A673 (cell line): ENCODE measurements at regions not wholly inside any gene's neighbourhood (a gene's known extent, or its start where the extent isn't known, plus 50 kb on each side); places are given as distances from the start of the nearest gene placed in this dataset.
"Not testable (repeated sequence)": the region's sequence is repeated elsewhere in the genome, so short reads cannot be mapped to it uniquely, and the experiment has no call there.

Experiments
- BruUV-seq: library from RNA; stranded (reverse); fragments of 400-500 nt; replicated peaks from 2 replicates; lab custom pipeline; 2021; lab: Mats Ljungman, UMichigan
- CTCF ChIA-PET: fragments of 300-600 bp; sonication (Branson Sonifier 250); formaldehyde crosslinking; loops from one replicate; lab custom pipeline; 2022; ENCODE audit warnings: antibody characterized with exemption; lab: Charles Lee
- POLR2A ChIA-PET: fragments of 300-600 bp; sonication (Branson Sonifier 250); formaldehyde crosslinking; loops from one replicate; lab custom pipeline; 2022; ENCODE audit warnings: antibody characterized with exemption; ENCODE audit not compliant: low non-redundant PET; lab: Charles Lee
- DNase-seq: peaks from one replicate; pipeline ENCODE4 v3.0.0-alpha.2; 2015; ENCODE audit warnings: low spot score
- H3K27ac ChIP-seq: fragments of 200-600 bp; sonication (generic); 2 replicates; pipeline ENCODE4 v1.5.1; 2016; ENCODE audit warnings: mixed run types, low read depth, mild to moderate bottlenecking, mixed read lengths, antibody characterized with exemption, low read length; ENCODE audit not compliant: poor library complexity, severe bottlenecking
- H3K27me3 ChIP-seq: fragments of 200-600 bp; sonication (generic); replicated peaks from 2 replicates; pipeline ENCODE4 v1.6.1; 2017; ENCODE audit warnings: mixed run types, low read depth, mild to moderate bottlenecking, mixed read lengths, antibody characterized with exemption, low read length; ENCODE audit not compliant: insufficient read depth, poor library complexity
- H3K36me3 ChIP-seq: fragments of 200-600 bp; sonication (generic); 2 replicates; pipeline ENCODE4 v1.6.1; 2016; ENCODE audit warnings: mixed run types, mild to moderate bottlenecking, mixed read lengths, antibody characterized with exemption, low read length; ENCODE audit not compliant: insufficient read depth, poor library complexity, severe bottlenecking
- H3K4me1 ChIP-seq: fragments of 200-600 bp; sonication (generic); 2 replicates; pipeline ENCODE4 v1.6.1; 2017; ENCODE audit warnings: mixed run types, mild to moderate bottlenecking, mixed read lengths, antibody characterized with exemption, low read length; ENCODE audit not compliant: insufficient read depth, poor library complexity, severe bottlenecking
- H3K4me3 ChIP-seq: fragments of 200-600 bp; sonication (generic); 2 replicates; pipeline ENCODE4 v1.5.1; 2016; ENCODE audit warnings: low read depth, mixed run types, mild to moderate bottlenecking, mixed read lengths, low read length; ENCODE audit not compliant: poor library complexity, severe bottlenecking
- H3K9me3 ChIP-seq: fragments of 200-600 bp; sonication (generic); 2 replicates; pipeline ENCODE4 v1.6.1; 2016; ENCODE audit warnings: mixed run types, low read depth, mild to moderate bottlenecking, mixed read lengths, antibody characterized with exemption, low read length; ENCODE audit not compliant: poor library complexity, severe bottlenecking
- EZH2 ChIP-seq: fragments of 200-600 bp; sonication (generic); IDR thresholded peaks from 2 replicates; pipeline ENCODE4 v1.6.1; 2017; ENCODE audit warnings: borderline replicate concordance, low read depth, mild to moderate bottlenecking, mixed read lengths, antibody characterized with exemption, low read length; ENCODE audit not compliant: poor library complexity, severe bottlenecking
- intact Hi-C: fragments of 100-400 bp; cut with micrococcal nuclease; formaldehyde crosslinking; loops from one replicate; pipeline ENCODE4 v1.10.0; 2022; ENCODE audit not compliant: unreplicated experiment
- TF ChIP-seq, protein P1 (sequence below): fragments of 300-800, 200-600 bp; sonication (generic); conservative IDR thresholded peaks from 2 replicates; pipeline ENCODE4 v1.5.1; 2017; ENCODE audit warnings: low read depth, mild to moderate bottlenecking, antibody characterized with exemption, low read length, moderate library complexity, mixed read lengths

DNA sequence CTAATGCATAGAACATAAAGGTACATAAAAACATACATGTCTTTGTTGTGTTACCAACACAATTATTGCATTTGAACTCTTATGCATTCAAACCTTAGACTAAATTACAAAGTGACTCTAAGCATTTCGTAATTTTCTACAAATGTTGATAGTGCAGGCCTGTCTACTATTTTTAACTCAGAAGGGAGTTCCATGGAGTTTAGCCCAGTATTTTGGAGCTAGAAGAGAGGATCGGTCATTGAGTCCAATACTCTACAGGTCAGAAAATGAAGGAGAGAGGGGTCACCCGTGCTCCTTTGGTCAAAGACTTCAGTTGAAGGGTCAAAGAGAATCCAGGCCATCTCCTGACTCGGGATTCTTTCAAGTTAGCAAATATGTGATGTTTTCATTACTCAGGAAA lies 55.3 kb upstream of the SRRM3 start:
- intact Hi-C loops: no loop called here
- Histone ChIP-seq H3K27ac (no peak overlapping the region), H3K4me1 (no peaks in the 10 kb centered on the region), H3K36me3 (no peaks in the 10 kb centered on the region), H3K9me3 (no peaks in the 10 kb centered on the region), H3K4me3 (no peak overlapping the region), H3K27me3 (no peaks in the 10 kb centered on the region)
- TF ChIP-seq, protein P1, sequence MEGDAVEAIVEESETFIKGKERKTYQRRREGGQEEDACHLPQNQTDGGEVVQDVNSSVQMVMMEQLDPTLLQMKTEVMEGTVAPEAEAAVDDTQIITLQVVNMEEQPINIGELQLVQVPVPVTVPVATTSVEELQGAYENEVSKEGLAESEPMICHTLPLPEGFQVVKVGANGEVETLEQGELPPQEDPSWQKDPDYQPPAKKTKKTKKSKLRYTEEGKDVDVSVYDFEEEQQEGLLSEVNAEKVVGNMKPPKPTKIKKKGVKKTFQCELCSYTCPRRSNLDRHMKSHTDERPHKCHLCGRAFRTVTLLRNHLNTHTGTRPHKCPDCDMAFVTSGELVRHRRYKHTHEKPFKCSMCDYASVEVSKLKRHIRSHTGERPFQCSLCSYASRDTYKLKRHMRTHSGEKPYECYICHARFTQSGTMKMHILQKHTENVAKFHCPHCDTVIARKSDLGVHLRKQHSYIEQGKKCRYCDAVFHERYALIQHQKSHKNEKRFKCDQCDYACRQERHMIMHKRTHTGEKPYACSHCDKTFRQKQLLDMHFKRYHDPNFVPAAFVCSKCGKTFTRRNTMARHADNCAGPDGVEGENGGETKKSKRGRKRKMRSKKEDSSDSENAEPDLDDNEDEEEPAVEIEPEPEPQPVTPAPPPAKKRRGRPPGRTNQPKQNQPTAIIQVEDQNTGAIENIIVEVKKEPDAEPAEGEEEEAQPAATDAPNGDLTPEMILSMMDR: no peak
- TF ChIP-seq EZH2: no peak
- ChIA-PET CTCF (no interaction called here), POLR2A (no interaction called here)
- no peak for DNase-seq
- no TSS peak for BruUV-seq

DNA sequence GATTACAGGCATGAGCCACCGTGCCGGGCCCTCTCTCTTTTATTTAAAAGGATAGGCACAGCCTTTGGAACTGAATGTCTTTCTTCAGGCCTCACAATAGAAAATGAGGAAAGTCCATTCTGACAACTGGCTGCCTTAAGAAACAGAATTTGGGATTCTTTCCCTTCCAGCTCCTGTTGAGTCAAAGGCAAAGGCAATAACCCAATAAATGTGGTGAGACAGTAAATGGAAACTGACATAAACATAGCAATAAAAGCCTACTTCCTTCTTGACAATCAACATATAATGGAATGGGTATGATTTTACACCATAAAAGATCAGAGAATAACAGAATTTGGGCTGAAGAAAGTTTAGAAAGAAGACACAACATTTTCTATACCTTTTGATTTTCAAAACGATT lies 52.7 kb upstream of the SRRM3 start:
- H3K36me3 ChIP-seq, H3K27me3 ChIP-seq, H3K27ac ChIP-seq, H3K4me3 ChIP-seq, CTCF ChIA-PET, BruUV-seq, POLR2A ChIA-PET, H3K9me3 ChIP-seq, DNase-seq, H3K4me1 ChIP-seq, intact Hi-C loops: not testable (repeated sequence)

DNA sequence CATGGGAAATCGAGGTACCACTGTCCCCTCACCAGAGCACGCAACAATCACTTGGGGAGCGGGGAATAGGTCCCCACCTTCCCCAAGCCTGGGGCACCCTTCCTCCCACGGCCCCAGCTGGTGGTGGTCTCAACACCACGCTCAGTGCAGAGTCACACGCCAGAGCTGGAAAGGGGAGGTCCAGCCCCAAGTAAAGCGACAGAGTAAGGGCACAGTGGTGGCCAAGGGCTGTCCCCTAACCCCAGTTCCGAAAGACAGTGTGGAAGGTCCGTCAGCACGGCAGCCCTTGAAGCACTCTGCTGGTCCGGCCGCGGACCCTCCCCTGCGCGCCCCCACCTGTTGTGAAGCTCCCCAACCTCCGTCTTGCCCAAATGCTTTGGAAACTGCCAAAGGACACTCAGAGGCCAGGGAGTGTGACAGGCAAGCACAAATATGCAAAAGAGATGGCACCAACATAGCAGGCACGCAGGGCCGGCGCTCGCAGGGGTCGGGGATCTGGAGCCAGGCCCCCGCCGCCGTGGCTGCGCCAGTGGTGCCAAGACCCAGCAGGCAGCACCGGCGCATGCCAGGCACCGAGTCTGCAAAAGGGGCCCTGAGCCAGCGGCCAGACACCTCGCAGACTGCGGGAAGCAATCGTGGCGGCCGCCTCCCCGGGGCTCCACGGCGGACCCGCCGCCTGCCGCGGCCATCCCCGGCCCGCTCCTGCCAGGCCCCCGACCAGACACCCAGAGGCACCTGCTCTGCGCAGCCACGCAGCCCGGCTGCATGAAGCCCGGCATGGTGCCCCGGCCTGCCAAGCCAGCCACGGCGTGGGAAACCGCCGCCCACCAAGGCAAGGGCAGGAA lies 51.6 kb upstream of the SRRM3 start:
- POLR2A ChIA-PET: no interaction called here
- no peaks in the 10 kb centered on the region for H3K27me3 ChIP-seq
- CTCF ChIA-PET: no interaction called here
- no peaks in the 10 kb centered on the region for H3K4me1 ChIP-seq
- no peak overlapping the region for H3K27ac ChIP-seq
- no peaks in the 10 kb centered on the region for H3K9me3 ChIP-seq
- DNase-seq: no peak
- H3K4me3 ChIP-seq: no peak overlapping the region
- intact Hi-C loops: no loop called here
- H3K36me3 ChIP-seq: no peaks in the 10 kb centered on the region
- no TSS peak for BruUV-seq
- TF ChIP-seq, protein P1: no peak
- no peak for TF ChIP-seq EZH2
